COLO668 (cell line): ENCODE measurements at regions not wholly inside any gene's neighbourhood (a gene's known extent, or its start where the extent isn't known, plus 50 kb on each side); places are given as distances from the start of the nearest gene placed in this dataset.

Experiments
- DNase-seq: peaks from one replicate; lab custom pipeline; 2025; ENCODE audit not compliant: unreplicated experiment; lab: John Stamatoyannopoulos, UW

DNA sequence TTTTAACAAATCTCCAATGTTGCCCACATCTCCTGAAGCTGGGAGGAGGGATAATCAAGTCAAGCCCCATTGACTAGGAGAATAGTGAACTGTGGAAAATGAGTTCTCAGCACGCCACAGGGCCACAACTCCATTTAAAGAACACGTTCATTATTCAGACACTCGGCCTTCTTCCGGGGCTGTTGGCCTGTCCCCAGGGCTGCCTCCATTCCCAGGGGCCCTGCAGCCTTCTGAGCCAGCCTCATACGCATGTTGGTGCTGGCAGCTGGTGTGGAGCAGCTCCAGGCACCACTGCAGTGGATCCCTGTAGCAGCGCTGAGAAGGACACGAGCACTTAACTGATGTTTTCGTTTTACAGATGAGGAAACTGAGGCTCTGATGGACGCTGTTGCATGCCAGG is 87.5 kb upstream of the RCN1 start:
- DNase-seq, result no peak

GRCh38 chr11:32002311-32002710 is 88.6 kb upstream of the RCN1 start:
- no peak for DNase-seq

DNA sequence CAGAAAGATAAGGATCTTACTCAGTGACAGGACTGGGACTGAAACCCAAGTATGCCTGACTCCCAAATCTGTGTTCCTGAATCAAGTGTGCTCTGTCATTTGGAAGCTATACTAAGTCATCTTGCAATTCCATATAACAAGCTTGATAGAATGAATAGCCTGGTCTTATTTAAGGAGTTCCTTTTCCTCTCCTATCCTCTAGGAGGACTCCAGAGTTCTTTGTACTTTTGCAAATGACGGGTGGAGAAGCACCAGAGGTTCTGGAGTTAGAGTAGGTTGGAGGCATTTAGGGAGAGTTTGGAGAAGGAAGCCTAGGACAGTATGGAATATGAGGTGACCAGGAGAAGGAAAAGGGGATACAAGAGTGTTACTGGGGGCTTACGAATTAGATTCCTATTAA is 92.9 kb upstream of the RCN1 start:
- no peak for DNase-seq

- DNase-seq, result no peak
Observed at GRCh38 chr11:31996159-31996881, 94.6 kb upstream of the RCN1 start.

- DNase-seq, result no peak
Observed at GRCh38 chr11:31995525-31996094, 95.3 kb upstream of the RCN1 start.

DNA sequence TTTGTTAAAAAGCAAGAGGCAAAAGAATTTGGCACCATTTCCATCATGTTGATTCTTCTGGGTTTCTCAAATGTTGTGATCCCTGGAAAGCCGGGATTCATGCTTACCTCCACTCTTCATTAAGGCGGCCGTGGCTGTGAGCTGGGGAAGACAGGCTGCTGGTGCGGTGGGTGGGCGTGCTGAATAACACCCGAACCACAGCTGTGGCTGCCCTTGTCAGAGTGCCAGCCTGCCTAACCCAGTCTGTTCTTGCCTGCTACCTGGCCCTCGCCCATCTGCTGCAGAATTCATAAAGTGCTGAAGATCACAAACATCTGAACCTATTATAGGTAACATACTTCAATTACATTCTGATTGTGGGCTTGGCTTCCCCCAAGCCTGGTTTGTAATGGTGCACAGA is 95.8 kb upstream of the RCN1 start:
- DNase-seq, result no peak

DNA sequence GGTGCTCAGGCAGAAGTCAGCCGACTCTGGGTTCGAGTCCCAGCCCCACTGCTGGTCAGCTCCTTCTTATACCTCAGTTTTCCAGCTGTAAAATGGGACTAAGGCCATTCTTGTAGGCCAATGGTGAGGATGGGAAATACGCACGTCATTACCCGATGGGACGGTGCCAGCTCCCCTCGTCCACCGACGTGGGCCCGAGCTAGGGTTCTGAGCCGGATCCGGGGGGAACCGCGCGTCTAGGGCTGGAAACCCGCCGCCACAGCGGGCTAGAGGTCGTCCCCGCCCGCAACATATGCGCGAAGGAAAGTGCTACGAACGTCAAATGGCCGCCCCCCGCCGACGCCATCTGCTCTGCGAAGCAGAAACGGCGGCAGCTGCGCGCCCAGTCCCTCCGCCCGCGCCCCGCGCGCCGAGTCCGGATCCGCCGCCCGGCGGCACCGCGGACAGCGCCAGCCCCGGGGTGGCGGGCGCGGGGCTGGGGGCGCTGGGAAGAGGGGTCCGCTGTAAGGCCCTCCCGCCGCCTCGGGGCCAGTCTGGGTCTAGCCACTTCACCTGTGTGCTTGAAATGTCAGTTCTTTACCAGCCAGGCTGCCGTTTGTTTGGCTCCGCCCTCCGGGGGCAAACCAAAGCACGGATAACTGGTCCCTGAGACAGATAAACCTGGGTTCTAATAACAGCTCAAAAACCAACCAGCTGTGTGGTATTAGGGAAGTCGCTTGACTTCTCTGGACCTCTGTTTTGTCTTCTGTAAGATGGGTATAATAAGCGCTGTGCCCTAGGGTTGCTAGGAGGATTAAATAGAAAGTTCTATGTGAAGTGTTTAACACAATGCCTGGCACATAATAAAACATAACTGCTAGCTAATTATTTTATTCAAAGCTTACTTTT is 103.5 kb upstream of the RCN1 start:
- DNase-seq, result no peak

DNA sequence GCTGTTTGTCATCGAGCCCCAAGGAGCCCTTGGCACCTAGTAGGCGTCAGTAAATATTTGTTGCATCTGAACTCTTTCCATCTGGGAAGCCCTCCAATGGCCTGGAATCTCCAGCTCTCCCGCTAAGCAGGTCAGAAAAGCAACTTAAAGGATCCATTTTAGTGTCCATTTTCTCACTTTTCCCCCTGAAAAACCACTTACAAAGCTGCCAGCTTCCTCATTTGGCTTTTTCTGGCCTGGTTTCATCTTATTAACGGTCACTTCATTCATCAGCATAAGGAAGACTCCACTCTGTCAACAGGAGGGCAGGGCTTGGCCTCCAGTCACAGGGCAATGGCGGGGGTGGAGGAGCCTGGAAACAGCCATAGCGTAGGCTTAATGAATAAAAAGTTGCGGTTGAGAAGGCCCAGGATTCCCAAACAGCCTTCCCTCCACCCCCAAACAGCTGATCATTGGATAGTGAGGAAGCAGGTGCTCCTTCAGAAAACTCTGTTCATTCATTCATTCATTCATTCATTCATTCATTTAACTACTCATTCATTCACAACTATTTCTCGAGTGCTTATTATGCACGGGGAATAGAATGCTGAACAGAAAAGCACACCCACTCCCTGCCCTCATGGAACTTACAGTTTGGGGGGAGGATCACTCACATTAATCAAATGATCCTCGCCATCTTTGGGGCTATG is 104.5 kb upstream of the RCN1 start:
- no peak for DNase-seq

DNA sequence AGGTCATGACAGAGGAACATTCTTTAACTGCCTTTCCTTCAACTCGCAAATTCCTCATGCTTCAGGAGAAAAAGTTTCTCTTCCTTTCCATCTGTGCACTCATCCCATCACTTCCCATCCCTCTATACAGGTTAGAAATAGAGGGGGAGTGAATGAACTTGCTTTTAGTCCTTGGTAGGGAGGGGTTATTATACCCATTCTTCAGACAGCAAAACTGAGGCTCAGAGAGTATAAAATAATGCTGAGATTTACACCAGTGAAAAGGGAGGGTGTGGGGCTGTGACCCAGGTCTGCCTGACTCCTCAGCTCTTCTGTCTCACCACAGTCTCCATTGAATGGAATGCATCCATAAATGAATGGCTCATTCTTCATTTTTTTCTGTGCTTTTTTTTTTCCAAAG is 109.4 kb upstream of the RCN1 start:
- no peak for DNase-seq

GRCh38 chr11:31977343-31977742 is 113.5 kb upstream of the RCN1 start:
- no peak for DNase-seq

DNA sequence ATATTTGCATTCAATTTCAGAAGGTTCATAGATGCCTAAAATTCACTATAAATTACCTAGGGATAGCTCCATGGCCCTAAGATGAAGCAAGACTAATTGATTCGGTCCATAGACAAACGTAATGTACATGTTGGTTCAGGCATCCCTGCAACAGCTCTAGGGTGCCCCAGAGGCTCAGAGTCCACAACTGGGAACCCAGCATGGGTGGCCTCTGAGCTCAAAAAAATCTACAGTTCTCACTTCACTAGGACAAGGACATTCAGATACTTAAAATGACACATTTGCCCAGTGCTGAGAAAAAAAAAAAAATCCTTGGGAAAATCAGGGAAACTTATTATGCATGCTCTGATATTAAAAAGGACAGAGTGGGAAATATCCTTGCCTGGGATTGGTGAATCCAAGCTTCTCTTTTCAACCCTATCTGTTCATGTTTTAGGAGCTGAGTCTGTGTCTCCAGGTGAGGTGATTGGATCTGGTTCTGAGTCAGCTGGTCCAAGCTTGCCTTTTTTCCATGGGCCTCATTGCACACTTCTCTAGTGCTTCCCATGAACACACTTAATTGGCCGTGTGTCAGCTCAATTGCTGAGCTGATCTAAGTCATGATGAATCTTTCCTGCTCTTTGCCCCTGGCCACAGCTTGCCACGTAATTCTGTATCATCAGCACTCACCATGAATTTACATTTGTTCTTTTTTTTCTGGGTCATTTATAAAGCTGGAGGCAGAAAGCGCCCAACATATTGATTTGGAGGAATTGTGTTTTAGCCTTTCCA is 116.3 kb upstream of the RCN1 start:
- no peak for DNase-seq

DNA sequence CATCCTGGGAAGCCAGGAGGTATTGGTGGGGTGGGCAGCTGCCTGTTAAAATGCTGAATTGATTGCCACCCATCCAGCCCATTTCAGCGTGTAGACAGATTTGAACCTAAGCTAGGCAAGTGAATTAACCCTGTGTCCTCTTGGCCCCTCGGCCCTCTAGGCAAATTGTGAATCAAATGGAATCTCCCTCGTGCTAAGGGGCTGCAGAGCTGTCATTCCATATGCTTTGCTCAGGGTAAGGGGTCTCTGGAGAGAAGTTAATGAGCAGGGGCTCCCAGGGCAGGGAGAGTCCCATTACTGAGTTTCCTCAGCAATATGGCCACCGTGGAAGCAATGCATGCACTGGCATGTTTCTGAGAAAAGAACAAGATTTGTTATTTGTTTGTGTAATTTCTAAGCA is 117.7 kb upstream of the RCN1 start:
- no peak for DNase-seq

DNA sequence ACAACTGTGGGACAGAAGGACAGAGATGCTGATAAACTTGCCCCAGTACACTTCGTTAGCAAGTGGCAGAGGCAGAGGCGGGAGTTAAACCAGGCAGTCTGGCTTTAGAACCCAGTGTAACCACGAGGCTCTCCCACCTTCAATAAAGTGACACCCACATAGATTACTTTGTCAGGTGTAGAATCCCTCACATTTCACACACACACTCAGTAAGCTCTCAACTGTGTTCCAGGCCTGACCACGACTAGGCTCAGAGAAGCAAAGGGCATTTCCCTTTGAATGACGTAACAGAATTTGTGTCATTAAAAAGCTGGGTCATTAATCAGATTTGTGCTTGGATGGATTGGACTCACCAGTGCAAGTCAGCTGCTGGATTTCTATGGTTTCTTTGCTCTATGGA is 118.3 kb upstream of the RCN1 start:
- no peak for DNase-seq

DNA sequence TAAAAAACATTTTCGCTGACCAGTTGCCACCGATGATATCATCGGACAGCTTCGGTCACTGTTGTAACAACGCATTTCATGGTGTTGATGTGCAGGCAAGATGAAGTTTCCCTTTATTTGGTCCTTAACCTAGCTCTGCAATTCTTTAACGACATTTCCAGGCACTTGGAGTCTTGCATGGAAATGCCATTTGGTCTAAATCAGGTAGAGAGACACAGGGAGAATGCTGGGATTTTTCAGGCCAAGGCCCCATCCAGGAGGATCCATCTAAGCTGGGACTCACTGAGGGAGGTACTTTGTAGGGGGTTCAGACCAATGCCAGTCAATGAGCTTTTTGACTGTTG is 121.5 kb upstream of the RCN1 start:
- DNase-seq, result no peak

DNA sequence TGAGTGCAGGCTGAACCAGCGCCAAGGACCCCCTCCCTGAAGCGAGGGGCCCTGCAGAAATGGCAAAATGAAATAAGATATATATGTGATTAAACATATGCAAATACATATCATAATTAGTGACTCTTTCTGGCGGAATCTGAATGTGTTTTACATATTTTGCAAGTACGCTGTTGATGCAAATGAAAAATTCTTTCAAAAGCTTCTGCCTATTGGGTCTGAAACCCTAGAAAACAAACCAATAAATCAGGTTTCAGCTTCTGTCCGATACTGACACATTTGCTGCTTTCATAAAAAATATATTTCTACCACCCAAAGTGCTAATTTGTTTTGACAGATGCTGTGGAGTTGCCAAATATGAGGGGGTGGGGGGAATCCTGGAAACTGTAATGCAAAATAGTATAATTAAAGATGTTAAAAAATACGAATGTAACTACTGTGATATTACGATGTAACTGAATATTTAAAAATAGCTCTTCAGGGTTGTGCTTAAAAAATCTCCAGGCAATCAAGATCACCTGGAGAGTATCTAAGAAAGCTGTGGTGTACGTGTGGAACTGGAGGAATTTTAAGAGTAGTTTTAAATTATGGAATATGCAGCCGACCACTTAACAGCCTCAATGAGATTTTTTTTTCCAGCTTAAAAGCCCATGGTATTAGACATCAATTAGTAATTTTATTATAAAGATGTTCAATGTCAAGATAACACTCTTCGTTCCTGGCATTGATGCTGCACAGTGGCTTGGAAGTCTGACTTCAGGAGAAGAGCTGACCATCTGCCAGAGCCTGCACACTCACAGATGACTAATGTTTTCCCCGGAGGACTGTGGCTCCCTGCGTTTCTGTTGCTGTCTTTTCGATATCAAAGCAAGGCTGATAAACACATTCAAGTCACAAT is 122.2 kb upstream of the RCN1 start:
- DNase-seq, result no peak

- DNase-seq, result no peak
Observed at GRCh38 chr11:31967404-31968130, 123.3 kb upstream of the RCN1 start.

DNA sequence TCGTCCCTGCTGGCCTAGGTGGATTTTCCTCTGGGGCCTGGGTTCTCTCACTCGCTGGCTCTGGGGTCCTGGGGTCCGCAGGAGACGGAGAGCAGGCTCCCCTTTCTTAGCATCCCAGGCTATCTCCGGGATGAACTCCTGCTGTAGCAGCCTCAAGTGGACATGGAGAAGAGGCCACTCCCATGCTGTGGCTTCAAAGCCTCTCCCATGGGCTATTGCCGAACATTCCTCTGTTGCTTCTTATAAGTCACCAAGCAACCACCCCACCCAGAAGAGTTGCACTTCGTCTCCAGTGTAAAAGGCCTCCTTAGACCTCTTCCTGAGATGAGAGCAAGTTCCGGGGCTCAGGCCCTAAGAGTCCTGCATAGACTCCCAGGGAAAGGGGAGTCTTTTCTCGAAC is 124.0 kb upstream of the RCN1 start:
- DNase-seq, result no peak

DNA sequence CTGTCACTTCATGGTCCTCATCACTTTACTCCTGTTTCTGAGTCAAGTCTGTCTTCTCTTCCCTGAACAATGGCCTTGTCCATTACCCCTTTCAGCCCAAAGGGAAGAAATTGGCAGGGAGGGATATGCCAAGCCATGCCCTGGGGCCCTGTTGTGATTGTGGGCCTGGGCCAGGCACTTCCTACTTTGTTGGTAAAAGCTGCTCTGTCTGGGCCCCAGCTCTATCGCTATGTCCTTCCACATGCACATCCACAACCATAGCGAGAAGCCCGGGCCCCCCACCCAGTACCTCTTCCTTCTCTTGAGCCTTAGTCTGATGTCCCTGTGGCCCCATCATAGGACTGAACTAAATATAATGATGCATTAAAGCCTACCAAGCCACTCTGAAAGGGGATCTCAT is 126.7 kb upstream of the RCN1 start:
- DNase-seq, result no peak

GRCh38 chr11:31960126-31960525 is 130.7 kb upstream of the RCN1 start:
- DNase-seq, result no peak
